Glutamatergic neuron (in vitro differentiated cells): ENCODE measurements at regions not wholly inside any gene's neighbourhood (a gene's known extent, or its start where the extent isn't known, plus 50 kb on each side); places are given as distances from the start of the nearest gene placed in this dataset.

Source experiments
- DNase-seq: peaks from one replicate; pipeline ENCODE4 v3.0.0; 2022
- H3K27ac Mint-ChIP-seq: one replicate; pipeline ENCODE4 v1.8.0; 2020; ENCODE audit warnings: mild to moderate bottlenecking, mixed read lengths, inconsistent platforms; ENCODE audit not compliant: unreplicated experiment
- H3K27me3 Mint-ChIP-seq: one replicate; pipeline ENCODE4 v1.8.0; 2020; ENCODE audit warnings: mild to moderate bottlenecking, moderate library complexity, mixed read lengths, inconsistent platforms; ENCODE audit not compliant: unreplicated experiment
- H3K36me3 Mint-ChIP-seq: one replicate; pipeline ENCODE4 v1.8.0; 2020; ENCODE audit warnings: mild to moderate bottlenecking, mixed read lengths, inconsistent platforms; ENCODE audit not compliant: unreplicated experiment
- H3K4me1 Mint-ChIP-seq: one replicate; pipeline ENCODE4 v1.8.0; 2020; ENCODE audit warnings: mild to moderate bottlenecking, low read depth, mixed read lengths, inconsistent platforms; ENCODE audit not compliant: unreplicated experiment
- H3K4me3 Mint-ChIP-seq: one replicate; pipeline ENCODE4 v1.8.0; 2020; ENCODE audit warnings: mild to moderate bottlenecking, mixed read lengths, inconsistent platforms; ENCODE audit not compliant: unreplicated experiment
- H3K9me3 Mint-ChIP-seq: one replicate; pipeline ENCODE4 v1.8.0; 2020; ENCODE audit warnings: mild to moderate bottlenecking, moderate library complexity, mixed read lengths, inconsistent platforms; ENCODE audit not compliant: unreplicated experiment
- CTCF ChIP-seq: fragments of 200-600 bp; sonication (generic); IDR thresholded peaks from one replicate; pipeline ENCODE4 v1.5.0; 2021; ENCODE audit not compliant: partially characterized antibody, unreplicated experiment

- Mint-ChIP-seq H3K4me1 (no peaks in the 10 kb centered on the region), H3K27ac (no peak overlapping the region), H3K9me3 (peaks cover 3% of the 10 kb centered on the region), H3K4me3 (no peak overlapping the region), H3K27me3 (peaks cover 2% of the 10 kb centered on the region), H3K36me3 (no peaks in the 10 kb centered on the region)
- DNase-seq, result no peak
- no peak for TF ChIP-seq CTCF
These were observed 166.6 kb upstream of the RREB1 start for GRCh38 chr6:6941201-6941600.

- H3K9me3 Mint-ChIP-seq, result peaks cover 3% of the 10 kb centered on the region
- H3K4me3 Mint-ChIP-seq, result no peak overlapping the region
- H3K36me3 Mint-ChIP-seq, result no peaks in the 10 kb centered on the region
- no peak for TF ChIP-seq CTCF
- H3K27ac Mint-ChIP-seq, result no peak overlapping the region
- H3K4me1 Mint-ChIP-seq, result no peaks in the 10 kb centered on the region
- H3K27me3 Mint-ChIP-seq, result peaks cover 2% of the 10 kb centered on the region
- DNase-seq, result no peak
These were observed 165.7 kb upstream of the RREB1 start for GRCh38 chr6:6942091-6942490.

- Mint-ChIP-seq H3K27me3 (peaks cover 2% of the 10 kb centered on the region), H3K9me3 (peaks cover 3% of the 10 kb centered on the region), H3K27ac (no peak overlapping the region), H3K4me3 (no peak overlapping the region), H3K36me3 (no peaks in the 10 kb centered on the region), H3K4me1 (no peaks in the 10 kb centered on the region)
- DNase-seq, result no peak
- TF ChIP-seq CTCF, result no peak
These were observed 164.9 kb upstream of the RREB1 start for GRCh38 chr6:6942831-6943230.

GRCh38 chr6:6943421-6943820 lies 164.3 kb upstream of the RREB1 start:
- TF ChIP-seq CTCF, result no peak
- Mint-ChIP-seq H3K27me3 (peaks cover 2% of the 10 kb centered on the region), H3K9me3 (peaks cover 3% of the 10 kb centered on the region), H3K4me3 (no peak overlapping the region), H3K36me3 (no peaks in the 10 kb centered on the region), H3K27ac (no peak overlapping the region), H3K4me1 (no peaks in the 10 kb centered on the region)
- no peak for DNase-seq

- Mint-ChIP-seq H3K4me3 (no peak overlapping the region), H3K36me3 (peaks cover 12% of the 10 kb centered on the region), H3K27ac (no peak overlapping the region), H3K27me3 (peaks cover 3% of the 10 kb centered on the region), H3K4me1 (no peaks in the 10 kb centered on the region), H3K9me3 (peaks cover 8% of the 10 kb centered on the region)
- TF ChIP-seq CTCF, result no peak
- no peak for DNase-seq
These were observed 161.3 kb upstream of the RREB1 start for GRCh38 chr6:6946206-6947155.
